Upper lobe of right lung (tissue), 1 donor: ENCODE measurements at regions not wholly inside any gene's neighbourhood (a gene's known extent, or its start where the extent isn't known, plus 50 kb on each side); places are given as distances from the start of the nearest gene placed in this dataset.

Source experiments
- ATAC-seq: fragments of 200-7000 bp; cut with Tn5 transposase; one replicate; pipeline ENCODE4 v1.9.1; 2020; ENCODE audit warnings: mild to moderate bottlenecking, moderate library complexity
- DNase-seq: peaks from one replicate; pipeline ENCODE4 v3.0.0-alpha.2; 2020
- H3K27ac ChIP-seq: fragments of 200-600 bp; one replicate; pipeline ENCODE4 v1.8.0; 2022
- H3K27me3 ChIP-seq: fragments of 200-600 bp; one replicate; pipeline ENCODE4 v1.8.0; 2022; ENCODE audit warnings: mild to moderate bottlenecking
- H3K36me3 ChIP-seq: fragments of 200-600 bp; one replicate; pipeline ENCODE4 v1.8.0; 2022
- H3K4me1 ChIP-seq: fragments of 200-600 bp; one replicate; pipeline ENCODE4 v1.8.0; 2022
- H3K4me3 ChIP-seq: fragments of 200-600 bp; one replicate; pipeline ENCODE4 v1.8.0; 2022; ENCODE audit warnings: mild to moderate bottlenecking
- H3K9me3 ChIP-seq: fragments of 200-600 bp; one replicate; pipeline ENCODE4 v1.8.0; 2022
- CTCF ChIP-seq: fragments of 200-600 bp; IDR thresholded peaks from one replicate; pipeline ENCODE4 v1.8.0; 2022; ENCODE audit warnings: antibody characterized with exemption
- intact Hi-C: fragments of 100-400 bp; cut with DNase I; formaldehyde crosslinking; loops from one replicate; pipeline ENCODE4 v1.11.0; 2022
- donor health status: DM: no; HTN: yes; CAD: no; lungs with severe emphysema.

GRCh38 chr5:93658044-93658443 lies 75.0 kb downstream of the NR2F1 start:
- intact Hi-C loops, result no loop called here
- ATAC-seq, result no peak
- no peaks in the 10 kb centered on the region for H3K27me3 ChIP-seq

GRCh38 chr5:93654676-93655075 lies 71.7 kb downstream of the NR2F1 start:
- Histone ChIP-seq H3K27me3 (no peaks in the 10 kb centered on the region), H3K4me3 (no peak overlapping the region), H3K4me1 (no peaks in the 10 kb centered on the region), H3K36me3 (no peaks in the 10 kb centered on the region), H3K27ac (no peak overlapping the region), H3K9me3 (no peaks in the 10 kb centered on the region)
- DNase-seq, result no peak
- intact Hi-C loops, result no loop called here
- no peak for ATAC-seq
- TF ChIP-seq CTCF, result no peak

More at GRCh38 chr5:93658044-93658443, 75.0 kb downstream of the NR2F1 start:
- no peak overlapping the region for H3K27ac ChIP-seq
- no peaks in the 10 kb centered on the region for H3K4me1 ChIP-seq
- H3K9me3 ChIP-seq, result no peaks in the 10 kb centered on the region
- DNase-seq, result no peak
- TF ChIP-seq CTCF, result no peak
- no peak overlapping the region for H3K4me3 ChIP-seq
- H3K36me3 ChIP-seq, result no peaks in the 10 kb centered on the region

GRCh38 chr5:93653716-93654115 lies 70.7 kb downstream of the NR2F1 start:
- ATAC-seq, result no peak
- H3K4me3 ChIP-seq, result no peak overlapping the region
- no peak for DNase-seq
- H3K4me1 ChIP-seq, result no peaks in the 10 kb centered on the region
- no peaks in the 10 kb centered on the region for H3K9me3 ChIP-seq
- no peaks in the 10 kb centered on the region for H3K36me3 ChIP-seq
- no peak for TF ChIP-seq CTCF
- H3K27ac ChIP-seq, result no peak overlapping the region
- H3K27me3 ChIP-seq, result no peaks in the 10 kb centered on the region
- intact Hi-C loops, result no loop called here

- H3K27ac ChIP-seq, result no peak overlapping the region
- no peaks in the 10 kb centered on the region for H3K36me3 ChIP-seq
- no peak overlapping the region for H3K4me3 ChIP-seq
- TF ChIP-seq CTCF, result no peak
- H3K27me3 ChIP-seq, result no peaks in the 10 kb centered on the region
- DNase-seq, result no peak
- intact Hi-C loops, result no loop called here
- H3K4me1 ChIP-seq, result no peaks in the 10 kb centered on the region
- no peaks in the 10 kb centered on the region for H3K9me3 ChIP-seq
- no peak for ATAC-seq
Observed at GRCh38 chr5:93649234-93649900, 66.3 kb downstream of the NR2F1 start.

GRCh38 chr5:93644760-93645159 lies 61.7 kb downstream of the NR2F1 start:
- intact Hi-C loops, result no loop called here
- DNase-seq (no peak), ATAC-seq (no peak)
- H3K36me3 ChIP-seq, result no peaks in the 10 kb centered on the region
- H3K4me1 ChIP-seq, result no peaks in the 10 kb centered on the region
- H3K27me3 ChIP-seq, result no peaks in the 10 kb centered on the region
- no peak overlapping the region for H3K4me3 ChIP-seq
- H3K9me3 ChIP-seq, result no peaks in the 10 kb centered on the region
- TF ChIP-seq CTCF, result no peak
- H3K27ac ChIP-seq, result no peak overlapping the region
